ENCODE measurements at regions not wholly inside any gene's neighbourhood (a gene's known extent, or its start where the extent isn't known, plus 50 kb on each side); places are given as distances from the start of the nearest gene placed in this dataset.

DNA sequence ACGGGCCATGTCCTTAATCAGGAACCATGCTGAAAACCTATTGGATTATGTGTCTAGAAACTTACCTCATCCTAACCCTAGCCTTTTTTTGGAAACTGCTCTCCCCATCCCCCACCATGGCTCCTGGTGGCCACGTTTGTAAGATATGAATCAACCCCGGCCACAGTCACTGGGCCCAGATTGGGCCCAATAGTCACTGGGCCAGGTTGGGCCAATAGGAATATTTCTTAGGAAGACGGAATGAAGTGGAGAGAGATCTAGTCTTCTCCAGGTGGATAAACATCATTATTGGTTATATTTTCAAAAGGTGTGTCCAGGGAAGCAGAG is 468.7 kb downstream of the ARHGEF28 start:
- BruUV-seq (replicated peaks), result no TSS peak
- no peak overlapping the region for H3K9ac ChIP-seq (replicated peaks; ENCODE audit: extremely low read depth, insufficient read depth, low read length)
- intact Hi-C loops (cut with micrococcal nuclease), result no loop called here

More for the DNA sequence above, 468.7 kb downstream of the ARHGEF28 start:
- no peaks in the 10 kb centered on the region for H3K9me3 ChIP-seq (replicated peaks; ENCODE audit: control insufficient read depth, insufficient read depth, low read length)
- no peak overlapping the region for H3K27ac ChIP-seq (ENCODE audit: insufficient read depth, low read depth, low read length)
- DNase-seq (ENCODE audit: low read depth, low spot score), result no peak
- no peaks in the 10 kb centered on the region for H3K9me1 ChIP-seq (replicated peaks; ENCODE audit: control insufficient read depth, extremely low read depth, insufficient read depth, low read length)
- POLR2A ChIA-PET, result no interaction called here
- FAIRE-seq, result no peak
- dilution Hi-C loops (cut with MboI; ENCODE audit: extremely low pct_ligation_motif_present, low sequenced_read_pairs), result no loop called here
- CTCF ChIA-PET, result no interaction called here
- no peaks in the 10 kb centered on the region for H3K79me2 ChIP-seq (ENCODE audit: control insufficient read depth, insufficient read depth, low read length)
- H4K20me1 ChIP-seq (replicated peaks; ENCODE audit: control insufficient read depth, extremely low read depth, insufficient read depth, low read length), result no peaks in the 10 kb centered on the region
- H3K36me3 ChIP-seq (ENCODE audit: control insufficient read depth in 2 of 2, extremely low read depth in 1 of 2, insufficient read depth in 2 of 2, low read length in 2 of 2), result no peaks in the 10 kb centered on the region
- peaks cover 0 to under 1% of the 10 kb centered on the region in 2 experiments for H3K27me3 ChIP-seq (ENCODE audit: control insufficient read depth in 2 of 2, insufficient read depth in 2 of 2, low read length in 2 of 2)
- H3K4me2 ChIP-seq (ENCODE audit: insufficient read depth, low read length), result no peak overlapping the region
- H3K4me3 ChIP-seq (replicated peaks in 1 of 3; ENCODE audit: insufficient read depth in 1 of 3, low read depth in 1 of 3, low read length in 3 of 3), result no peak overlapping the region
- no peak overlapping the region for H2AFZ ChIP-seq (ENCODE audit: low read depth, low read length)
- TF ChIP-seq EZH2 (IDR thresholded peaks at IDR 0.05; ENCODE audit: borderline replicate concordance, low read depth, low read length, severe bottlenecking) (no peak), POLR2A (IDR thresholded peaks at IDR 0.05; ENCODE audit: low read depth, low read length) (no peak), FOS (IDR thresholded peaks at IDR 0.05; ENCODE audit: borderline replicate concordance, insufficient read depth, low read length) (no peak), POLR2AphosphoS5 (IDR thresholded peaks at IDR 0.05; ENCODE audit: insufficient read depth, low read depth, low read length) (no peak), JUN (IDR thresholded peaks at IDR 0.05; ENCODE audit: borderline replicate concordance, insufficient read depth, insufficient read length, low read depth) (no peak), MYC (IDR thresholded peaks at IDR 0.05; ENCODE audit: low read depth, low read length) (no peak), MAX (IDR thresholded peaks at IDR 0.05; ENCODE audit: insufficient read depth, insufficient read length) (no peak), GATA2 (IDR thresholded peaks at IDR 0.05; ENCODE audit: insufficient read depth, insufficient read length, low read depth, low read length) (no peak)
- TF ChIP-seq, protein P1, sequence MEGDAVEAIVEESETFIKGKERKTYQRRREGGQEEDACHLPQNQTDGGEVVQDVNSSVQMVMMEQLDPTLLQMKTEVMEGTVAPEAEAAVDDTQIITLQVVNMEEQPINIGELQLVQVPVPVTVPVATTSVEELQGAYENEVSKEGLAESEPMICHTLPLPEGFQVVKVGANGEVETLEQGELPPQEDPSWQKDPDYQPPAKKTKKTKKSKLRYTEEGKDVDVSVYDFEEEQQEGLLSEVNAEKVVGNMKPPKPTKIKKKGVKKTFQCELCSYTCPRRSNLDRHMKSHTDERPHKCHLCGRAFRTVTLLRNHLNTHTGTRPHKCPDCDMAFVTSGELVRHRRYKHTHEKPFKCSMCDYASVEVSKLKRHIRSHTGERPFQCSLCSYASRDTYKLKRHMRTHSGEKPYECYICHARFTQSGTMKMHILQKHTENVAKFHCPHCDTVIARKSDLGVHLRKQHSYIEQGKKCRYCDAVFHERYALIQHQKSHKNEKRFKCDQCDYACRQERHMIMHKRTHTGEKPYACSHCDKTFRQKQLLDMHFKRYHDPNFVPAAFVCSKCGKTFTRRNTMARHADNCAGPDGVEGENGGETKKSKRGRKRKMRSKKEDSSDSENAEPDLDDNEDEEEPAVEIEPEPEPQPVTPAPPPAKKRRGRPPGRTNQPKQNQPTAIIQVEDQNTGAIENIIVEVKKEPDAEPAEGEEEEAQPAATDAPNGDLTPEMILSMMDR (IDR thresholded peaks at IDR 0.05; ENCODE audit: extremely low read depth in 1 of 2, insufficient read depth in 1 of 2, low read depth in 1 of 2, low read length in 2 of 2), result no peak
- H3K4me1 ChIP-seq (ENCODE audit: control insufficient read depth, extremely low read depth, insufficient read depth, low read length), result peaks cover 7% of the 10 kb centered on the region

All from endothelial cell of umbilical vein (primary cell).